Right lobe of liver (tissue), 6 donors: ENCODE measurements at regions not wholly inside any gene's neighbourhood (a gene's known extent, or its start where the extent isn't known, plus 50 kb on each side); places are given as distances from the start of the nearest gene placed in this dataset.

Source experiments
- ATAC-seq, 4 donors: fragments of 200-7000 bp; cut with Tn5 transposase; one replicate each; pipeline ENCODE4 v1.9.1; 2020; ENCODE audit warnings: mild to moderate bottlenecking in 4 of 4, moderate library complexity in 4 of 4
- DNase-seq, 3 donors: peaks; one replicate each; pipeline ENCODE4 v3.0.0-alpha.2; 2020
- H3K27ac ChIP-seq, 3 donors: fragments of 200-600 bp; one replicate each; pipeline ENCODE4 v1.8.0; 2022
- H3K27me3 ChIP-seq, 2 donors: fragments of 200-600 bp; one replicate each; pipeline ENCODE4 v1.8.0; 2022
- H3K36me3 ChIP-seq, 4 donors: fragments of 200-600 bp; sonication (generic) in 1 of 4; one replicate each; pipeline versions ENCODE4 v1.5.1 to v1.8.0; 2017 to 2022; ENCODE audit warnings: control low read depth in 1 of 4
- H3K4me1 ChIP-seq, 4 donors: fragments of 200-600 bp; sonication (generic) in 1 of 4; one replicate each; pipeline versions ENCODE4 v1.5.1 to v1.8.0; 2017 to 2022; ENCODE audit warnings: control low read depth in 1 of 4
- H3K4me3 ChIP-seq, 3 donors: fragments of 200-600 bp; one replicate each; pipeline ENCODE4 v1.8.0; 2022
- H3K9me3 ChIP-seq, 4 donors: fragments of 200-600 bp; sonication (generic) in 1 of 4; one replicate each; pipeline versions ENCODE4 v1.5.1 to v1.8.0; 2017 to 2022; ENCODE audit warnings: control low read depth in 1 of 4
- POLR2A ChIP-seq: fragments of 450-650 bp; IDR thresholded peaks from one replicate; pipeline ENCODE4 v1.6.1; 2017; ENCODE audit warnings: antibody characterized with exemption, mild to moderate bottlenecking
- WGBS: methylation state at CpG from one replicate; pipeline ENCODE4 v1.1.6; 2018; ENCODE audit warnings: low coverage, low lambda C conversion rate; ENCODE audit not compliant: insufficient coverage; ENCODE audit errors: missing lambda C conversion rate; 5-methylcytosine and 5-hydroxymethylcytosine counted together
- intact Hi-C, 2 donors: fragments of 100-400 bp; cut with DNase I; formaldehyde crosslinking; loops; one replicate each; pipeline versions ENCODE4 v1.11.2 to v1.14.1; 2022
- TF ChIP-seq, protein P1 (sequence below), 4 donors: fragments of 200-600 bp in 3 of 4; fragments of 450-650 bp in 1 of 4; IDR thresholded peaks; one replicate each; pipeline versions ENCODE4 v1.5.1 to v1.8.0; 2016 to 2022; ENCODE audit warnings: antibody characterized with exemption in 4 of 4, mild to moderate bottlenecking in 2 of 4
- donor health status: DM: no; HTN: yes; CAD: no.
- donor health status: DM: no; HTN: no; CAD: no.
- donor health status: DM: no; HTN: no; CAD: no.
- donor health status: DM: no; HTN: yes; CAD: no.
- donor health status: DM: no; HTN: yes; CAD: no.

GRCh38 chr1:239233626-239234025 lies 152.7 kb upstream of the CHRM3 start:
- DNase-seq, result no peak
- H3K4me3 ChIP-seq, result no peak overlapping the region
- H3K9me3 ChIP-seq, result no peaks in the 10 kb centered on the region
- H3K27ac ChIP-seq, result no peak overlapping the region
- no peaks in the 10 kb centered on the region for H3K4me1 ChIP-seq
- intact Hi-C loops, result no loop called here
- no peak for TF ChIP-seq POLR2A
- TF ChIP-seq, protein P1, sequence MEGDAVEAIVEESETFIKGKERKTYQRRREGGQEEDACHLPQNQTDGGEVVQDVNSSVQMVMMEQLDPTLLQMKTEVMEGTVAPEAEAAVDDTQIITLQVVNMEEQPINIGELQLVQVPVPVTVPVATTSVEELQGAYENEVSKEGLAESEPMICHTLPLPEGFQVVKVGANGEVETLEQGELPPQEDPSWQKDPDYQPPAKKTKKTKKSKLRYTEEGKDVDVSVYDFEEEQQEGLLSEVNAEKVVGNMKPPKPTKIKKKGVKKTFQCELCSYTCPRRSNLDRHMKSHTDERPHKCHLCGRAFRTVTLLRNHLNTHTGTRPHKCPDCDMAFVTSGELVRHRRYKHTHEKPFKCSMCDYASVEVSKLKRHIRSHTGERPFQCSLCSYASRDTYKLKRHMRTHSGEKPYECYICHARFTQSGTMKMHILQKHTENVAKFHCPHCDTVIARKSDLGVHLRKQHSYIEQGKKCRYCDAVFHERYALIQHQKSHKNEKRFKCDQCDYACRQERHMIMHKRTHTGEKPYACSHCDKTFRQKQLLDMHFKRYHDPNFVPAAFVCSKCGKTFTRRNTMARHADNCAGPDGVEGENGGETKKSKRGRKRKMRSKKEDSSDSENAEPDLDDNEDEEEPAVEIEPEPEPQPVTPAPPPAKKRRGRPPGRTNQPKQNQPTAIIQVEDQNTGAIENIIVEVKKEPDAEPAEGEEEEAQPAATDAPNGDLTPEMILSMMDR (IDR thresholded peaks at IDR 0.05), result no peak
- WGBS, result 19% methylated on average over 2 of the region's 2 CpGs
- H3K27me3 ChIP-seq, result no peaks in the 10 kb centered on the region
- ATAC-seq, result peak; percentile 61 to 93 (median 83)
- H3K36me3 ChIP-seq, result no peaks in the 10 kb centered on the region

GRCh38 chr1:239232921-239233320 lies 153.4 kb upstream of the CHRM3 start:
- no peak overlapping the region for H3K27ac ChIP-seq
- H3K27me3 ChIP-seq, result no peaks in the 10 kb centered on the region
- H3K4me1 ChIP-seq, result no peaks in the 10 kb centered on the region
- intact Hi-C loops, result no loop called here
- WGBS, result 44% methylated on average over 2 of the region's 2 CpGs
- no peaks in the 10 kb centered on the region for H3K36me3 ChIP-seq
- DNase-seq, result no peak
- no peak for ATAC-seq
- H3K4me3 ChIP-seq, result no peak overlapping the region
- TF ChIP-seq POLR2A, result no peak
- TF ChIP-seq, protein P1 (IDR thresholded peaks at IDR 0.05), result no peak
- no peaks in the 10 kb centered on the region for H3K9me3 ChIP-seq

DNA sequence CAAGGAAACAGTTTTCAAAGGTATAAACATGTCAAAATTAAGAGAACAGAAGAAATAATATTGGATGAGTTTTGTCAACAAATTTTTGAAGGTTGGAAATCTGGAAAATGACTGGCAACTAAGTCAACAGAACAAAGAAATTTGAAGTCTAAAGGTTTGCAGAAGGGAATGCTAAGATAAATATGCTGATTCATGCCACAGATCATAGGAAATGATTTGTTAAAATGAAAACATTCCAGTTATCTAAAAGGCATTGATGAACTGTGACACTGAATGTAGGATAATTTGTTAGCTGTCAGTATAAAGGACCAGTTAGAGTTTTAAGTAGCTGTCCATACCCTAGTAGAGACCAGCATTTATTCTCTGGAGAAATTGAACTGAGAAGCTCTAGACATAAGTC lies 157.9 kb upstream of the CHRM3 start:
- H3K27ac ChIP-seq, result no peak overlapping the region
- ATAC-seq, result peak in 1 of 4 donors; percentile 54

DNA sequence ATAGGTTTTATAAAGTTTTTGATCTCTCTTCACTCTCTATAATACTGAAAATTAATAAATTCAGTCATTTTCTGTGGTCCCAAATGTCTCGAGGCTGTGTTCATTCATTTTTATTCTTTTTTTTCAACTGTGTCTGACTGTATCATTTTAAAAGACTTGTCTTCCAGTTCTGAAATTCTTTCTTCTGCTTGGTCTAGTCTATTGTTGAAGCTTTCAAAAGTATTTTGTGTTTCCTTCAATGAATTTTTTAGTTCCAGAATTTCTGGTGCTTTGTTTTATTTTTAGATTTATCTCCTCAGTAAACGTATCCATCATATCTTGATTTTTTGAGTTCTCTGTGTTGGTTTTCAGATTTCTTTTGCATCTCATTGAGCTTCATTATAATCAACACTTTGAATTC lies 161.0 kb upstream of the CHRM3 start:
- Histone ChIP-seq H3K4me3 (no peak overlapping the region), H3K4me1 (no peaks in the 10 kb centered on the region), H3K9me3 (peaks cover 0 to 5% (median 0%) of the 10 kb centered on the region in 4 donors), H3K36me3 (no peaks in the 10 kb centered on the region), H3K27ac (no peak overlapping the region), H3K27me3 (no peaks in the 10 kb centered on the region)
- intact Hi-C loops, result no loop called here
- DNase-seq, result no peak
- TF ChIP-seq POLR2A, result no peak
- TF ChIP-seq, protein P1 (IDR thresholded peaks at IDR 0.05), result no peak
- ATAC-seq, result no peak
- 52% methylated on average over 2 of the region's 2 CpGs for WGBS

More for the DNA sequence above, 157.9 kb upstream of the CHRM3 start:
- H3K36me3 ChIP-seq, result no peaks in the 10 kb centered on the region
- peaks cover 0 to 5% (median 0%) of the 10 kb centered on the region in 4 donors for H3K9me3 ChIP-seq
- H3K4me1 ChIP-seq, result no peaks in the 10 kb centered on the region
- H3K4me3 ChIP-seq, result no peak overlapping the region
- TF ChIP-seq, protein P1 (IDR thresholded peaks at IDR 0.05), result no peak
- no peak for TF ChIP-seq POLR2A
- no peak for DNase-seq
- intact Hi-C loops, result no loop called here
- no peaks in the 10 kb centered on the region for H3K27me3 ChIP-seq

- ATAC-seq (no peak), DNase-seq (no peak)
- Histone ChIP-seq H3K36me3 (no peaks in the 10 kb centered on the region), H3K4me1 (no peaks in the 10 kb centered on the region), H3K4me3 (no peak overlapping the region), H3K27ac (no peak overlapping the region), H3K9me3 (peaks cover 0 to 5% (median 0%) of the 10 kb centered on the region in 4 donors), H3K27me3 (no peaks in the 10 kb centered on the region)
- intact Hi-C loops, result no loop called here
- WGBS, result 70% methylated on average over 2 of the region's 2 CpGs
- TF ChIP-seq, protein P1 (IDR thresholded peaks at IDR 0.05), result no peak
- no peak for TF ChIP-seq POLR2A
Measured at GRCh38 chr1:239224100-239224499, 162.3 kb upstream of the CHRM3 start.
